Chondrocyte (in vitro differentiated cells): ENCODE measurements at regions not wholly inside any gene's neighbourhood (a gene's known extent, or its start where the extent isn't known, plus 50 kb on each side); places are given as distances from the start of the nearest gene placed in this dataset.

ENCODE experiments used
- DNase-seq: peaks from one replicate; pipeline ENCODE4 v3.0.0; 2021; ENCODE audit warnings: mixed read lengths, low spot score
- H3K27ac Mint-ChIP-seq: one replicate; pipeline ENCODE4 v1.8.0; 2021; ENCODE audit warnings: mild to moderate bottlenecking, moderate library complexity, mixed read lengths; ENCODE audit not compliant: unreplicated experiment
- H3K27me3 Mint-ChIP-seq: 2 replicates; pipeline ENCODE4 v1.8.0; 2021; ENCODE audit warnings: low read depth, mixed read lengths
- H3K36me3 Mint-ChIP-seq: 2 replicates; pipeline ENCODE4 v1.8.0; 2021; ENCODE audit warnings: low read depth, mixed read lengths
- H3K4me1 Mint-ChIP-seq: 2 replicates; pipeline ENCODE4 v1.8.0; 2021; ENCODE audit warnings: low read depth, mild to moderate bottlenecking, mixed read lengths
- H3K4me3 Mint-ChIP-seq: one replicate; pipeline ENCODE4 v1.8.0; 2021; ENCODE audit warnings: mild to moderate bottlenecking, moderate library complexity, mixed read lengths; ENCODE audit not compliant: unreplicated experiment
- H3K9me3 Mint-ChIP-seq: 2 replicates; pipeline ENCODE4 v1.8.0; 2021; ENCODE audit warnings: low read depth, mixed read lengths
- TF ChIP-seq, protein P1 (sequence below): fragments of 200-600 bp; sonication (generic); IDR thresholded peaks from 2 replicates; pipeline ENCODE4 v1.5.0; 2021; ENCODE audit warnings: antibody characterized with exemption, mild to moderate bottlenecking, moderate library complexity

DNA sequence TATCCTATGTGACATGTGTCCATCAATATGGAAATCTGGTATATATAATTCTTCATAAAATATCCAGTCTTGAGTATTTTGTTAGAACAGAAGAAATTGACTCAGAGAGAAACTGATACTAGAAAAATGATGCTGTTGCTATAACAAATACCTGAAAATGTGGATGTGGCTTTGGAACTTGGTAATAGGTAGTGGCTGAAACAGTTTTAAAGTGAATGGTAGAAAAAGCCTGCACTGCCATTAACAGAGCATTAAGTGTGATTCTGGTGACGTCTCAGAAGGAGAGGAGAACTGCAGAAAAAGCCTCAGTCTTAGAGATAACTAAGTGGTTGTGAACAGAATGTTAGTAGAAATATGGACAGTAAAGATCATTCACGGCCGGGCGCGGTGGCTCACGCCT lies 634.9 kb upstream of the ZNF608 start:
- Mint-ChIP-seq H3K36me3 (no peaks in the 10 kb centered on the region), H3K27ac (no peak overlapping the region)

DNA sequence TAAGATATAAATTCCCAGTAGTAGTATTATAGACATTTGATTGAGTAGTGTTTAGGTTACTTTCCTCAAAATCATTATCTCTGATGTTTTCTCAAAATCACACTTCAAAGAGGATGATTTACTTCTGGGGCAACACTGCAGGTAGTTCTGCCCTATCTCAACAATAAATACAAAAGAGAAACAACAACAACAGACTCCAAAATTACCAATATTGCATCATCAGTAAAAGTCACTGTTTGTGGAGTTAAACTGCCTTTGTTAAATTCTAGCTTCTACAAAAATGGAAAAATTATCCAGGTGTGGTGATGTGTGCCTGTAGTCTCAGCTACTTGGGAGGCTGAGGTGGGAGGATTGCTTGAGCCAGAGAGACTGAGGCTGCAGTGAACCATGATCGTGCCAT lies 637.6 kb upstream of the ZNF608 start:
- no peaks in the 10 kb centered on the region for H3K36me3 Mint-ChIP-seq
- H3K9me3 Mint-ChIP-seq, result no peaks in the 10 kb centered on the region
- TF ChIP-seq, protein P1, sequence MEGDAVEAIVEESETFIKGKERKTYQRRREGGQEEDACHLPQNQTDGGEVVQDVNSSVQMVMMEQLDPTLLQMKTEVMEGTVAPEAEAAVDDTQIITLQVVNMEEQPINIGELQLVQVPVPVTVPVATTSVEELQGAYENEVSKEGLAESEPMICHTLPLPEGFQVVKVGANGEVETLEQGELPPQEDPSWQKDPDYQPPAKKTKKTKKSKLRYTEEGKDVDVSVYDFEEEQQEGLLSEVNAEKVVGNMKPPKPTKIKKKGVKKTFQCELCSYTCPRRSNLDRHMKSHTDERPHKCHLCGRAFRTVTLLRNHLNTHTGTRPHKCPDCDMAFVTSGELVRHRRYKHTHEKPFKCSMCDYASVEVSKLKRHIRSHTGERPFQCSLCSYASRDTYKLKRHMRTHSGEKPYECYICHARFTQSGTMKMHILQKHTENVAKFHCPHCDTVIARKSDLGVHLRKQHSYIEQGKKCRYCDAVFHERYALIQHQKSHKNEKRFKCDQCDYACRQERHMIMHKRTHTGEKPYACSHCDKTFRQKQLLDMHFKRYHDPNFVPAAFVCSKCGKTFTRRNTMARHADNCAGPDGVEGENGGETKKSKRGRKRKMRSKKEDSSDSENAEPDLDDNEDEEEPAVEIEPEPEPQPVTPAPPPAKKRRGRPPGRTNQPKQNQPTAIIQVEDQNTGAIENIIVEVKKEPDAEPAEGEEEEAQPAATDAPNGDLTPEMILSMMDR, result no peak
- no peak overlapping the region for H3K27ac Mint-ChIP-seq
- no peaks in the 10 kb centered on the region for H3K4me1 Mint-ChIP-seq
- H3K27me3 Mint-ChIP-seq, result no peaks in the 10 kb centered on the region
- DNase-seq, result no peak
- no peak overlapping the region for H3K4me3 Mint-ChIP-seq

More for the DNA sequence above, 634.9 kb upstream of the ZNF608 start:
- Mint-ChIP-seq H3K4me1 (no peaks in the 10 kb centered on the region), H3K27me3 (no peaks in the 10 kb centered on the region), H3K4me3 (no peak overlapping the region), H3K9me3 (no peaks in the 10 kb centered on the region)
- TF ChIP-seq, protein P1, result no peak
- no peak for DNase-seq

DNA sequence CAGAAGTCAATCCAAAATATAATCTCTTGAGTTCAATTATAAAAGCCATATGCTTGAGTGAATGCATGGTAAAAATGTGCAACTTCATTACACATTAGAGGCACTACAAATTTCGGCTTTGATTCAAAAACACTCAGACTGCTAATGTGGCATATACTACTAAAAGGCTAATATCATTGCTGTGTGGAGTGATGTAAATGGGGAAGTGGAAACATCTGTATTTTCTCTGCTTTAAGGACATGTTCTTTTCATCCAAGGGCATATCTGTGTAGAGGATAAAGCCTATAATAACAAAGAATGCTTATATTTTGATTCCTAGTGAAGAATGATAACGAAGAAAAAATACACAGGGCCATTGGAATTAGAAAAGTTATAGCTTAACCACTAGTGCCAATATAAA lies 643.9 kb upstream of the ZNF608 start:
- Mint-ChIP-seq H3K36me3 (no peaks in the 10 kb centered on the region), H3K27ac (no peak overlapping the region), H3K27me3 (no peaks in the 10 kb centered on the region), H3K4me1 (peaks cover 7% of the 10 kb centered on the region), H3K9me3 (no peaks in the 10 kb centered on the region), H3K4me3 (no peak overlapping the region)
- DNase-seq, result no peak
- TF ChIP-seq, protein P1, result no peak

DNA sequence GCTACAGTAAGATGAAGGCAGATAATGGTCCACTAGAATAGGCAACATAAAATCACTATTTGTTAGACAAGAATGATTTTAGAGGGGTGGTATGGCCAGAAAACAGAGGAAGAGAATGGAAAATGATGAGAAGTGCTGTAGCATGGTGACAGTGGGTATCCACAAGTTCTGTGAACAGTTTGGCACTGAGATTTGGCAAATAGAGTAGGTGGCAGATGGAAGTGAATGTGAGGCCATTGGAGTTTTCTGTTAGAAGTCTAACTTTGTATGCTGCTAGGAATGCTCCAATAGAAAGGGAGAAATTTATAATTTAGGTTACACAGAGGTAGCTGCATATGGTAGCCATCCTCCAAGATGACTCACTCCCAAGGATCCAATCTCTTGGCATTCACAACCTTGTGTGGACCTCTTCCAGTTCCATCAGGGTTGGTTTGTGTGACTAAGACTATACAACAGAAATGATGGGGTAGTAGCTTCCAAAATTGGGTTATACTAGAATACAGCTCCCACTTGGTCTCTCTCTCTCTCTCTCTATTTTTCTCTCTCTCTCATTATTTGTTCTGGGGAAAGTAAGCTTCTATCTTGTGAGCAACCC lies 646.9 kb upstream of the ZNF608 start:
- Mint-ChIP-seq H3K9me3 (peaks cover 8% of the 10 kb centered on the region), H3K36me3 (no peaks in the 10 kb centered on the region), H3K27ac (no peak overlapping the region), H3K4me1 (peaks cover 7% of the 10 kb centered on the region), H3K4me3 (no peak overlapping the region), H3K27me3 (no peaks in the 10 kb centered on the region)
- no peak for DNase-seq
- TF ChIP-seq, protein P1, result no peak

DNA sequence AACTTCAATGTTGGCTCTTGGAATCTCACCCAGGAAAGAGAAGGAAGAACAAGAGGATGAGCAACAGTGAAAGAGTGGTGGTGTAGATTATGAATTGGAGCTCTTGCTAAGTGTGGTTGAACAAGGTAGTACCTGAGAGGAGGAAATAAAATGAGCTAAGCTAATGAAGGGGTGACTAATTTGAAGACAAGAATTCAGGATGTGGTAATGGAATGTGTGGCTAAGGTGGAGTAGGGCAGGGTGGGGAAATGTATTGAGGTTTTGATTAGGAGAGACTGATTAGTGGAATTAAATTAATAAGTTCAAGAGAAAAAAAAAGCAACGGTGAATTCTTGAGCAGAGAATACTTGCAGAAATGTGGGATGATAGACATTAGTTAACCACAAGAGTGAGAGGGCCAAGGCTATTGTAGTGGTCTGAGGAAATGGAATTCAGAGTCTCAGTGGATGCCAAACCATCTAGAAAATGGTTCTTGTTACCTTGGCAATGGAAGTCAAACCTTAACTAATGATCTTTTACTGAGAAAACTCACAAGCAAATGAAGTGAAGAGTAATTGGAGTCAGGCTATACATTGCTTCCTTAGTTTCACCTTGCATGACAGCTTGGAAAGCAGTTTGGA lies 648.3 kb upstream of the ZNF608 start:
- no peaks in the 10 kb centered on the region for H3K36me3 Mint-ChIP-seq
- no peaks in the 10 kb centered on the region for H3K27me3 Mint-ChIP-seq
- no peak for DNase-seq
- peaks cover 7% of the 10 kb centered on the region for H3K4me1 Mint-ChIP-seq
- H3K27ac Mint-ChIP-seq, result no peak overlapping the region
- TF ChIP-seq, protein P1, result no peak
- H3K9me3 Mint-ChIP-seq, result peaks cover 8% of the 10 kb centered on the region
- no peak overlapping the region for H3K4me3 Mint-ChIP-seq
